Thyroid gland (tissue), 4 donors: ENCODE measurements at regions not wholly inside any gene's neighbourhood (a gene's known extent, or its start where the extent isn't known, plus 50 kb on each side); places are given as distances from the start of the nearest gene placed in this dataset.

Experiments used
- DNase-seq, 2 donors: peaks; one replicate each; pipeline ENCODE4 v3.0.0-alpha.2; 2019
- H3K27ac ChIP-seq, 3 donors: fragments of 200-600 bp; sonication (generic); 1 replicate in 2 of 3; 2 replicates in 1 of 3; pipeline ENCODE4 v1.5.1; 2016 to 2019; ENCODE audit warnings: mild to moderate bottlenecking in 1 of 3, moderate library complexity in 1 of 3
- H3K27me3 ChIP-seq: fragments of 200-600 bp; sonication (generic); one replicate; pipeline ENCODE4 v1.5.1; 2019
- H3K36me3 ChIP-seq, 2 donors: fragments of 200-600 bp; sonication (generic); one replicate each; pipeline ENCODE4 v1.5.1; 2016 to 2019
- H3K4me1 ChIP-seq, 2 donors: fragments of 200-600 bp; sonication (generic); one replicate each; pipeline ENCODE4 v1.5.1; 2017 to 2019
- H3K4me3 ChIP-seq, 3 donors: fragments of 200-600 bp; sonication (generic); replicated peaks in 1 of 3; 1 replicate in 2 of 3; 2 replicates in 1 of 3; pipeline ENCODE4 v1.5.1; 2016; ENCODE audit warnings: mild to moderate bottlenecking in 1 of 3
- H3K9me3 ChIP-seq: fragments of 200-600 bp; sonication (generic); one replicate; pipeline ENCODE4 v1.5.1; 2017
- POLR2A ChIP-seq, 2 donors: fragments of 450-650 bp; IDR thresholded peaks; one replicate each; pipeline ENCODE4 v1.6.1; 2017; ENCODE audit warnings: antibody characterized with exemption in 2 of 2, mild to moderate bottlenecking in 2 of 2, moderate library complexity in 1 of 2
- WGBS, 2 donors: methylation state at CpG; one replicate each; pipeline ENCODE4 v1.1.5; 2017; 5-methylcytosine and 5-hydroxymethylcytosine counted together
- intact Hi-C: fragments of 100-400 bp; cut with DNase I; formaldehyde crosslinking; loops from one replicate; pipeline ENCODE4 v1.15.1; 2023
- TF ChIP-seq, protein P1 (sequence below), 6 experiments: fragments of 200-600 bp in 3 of 6; fragments of 450-650 bp in 3 of 6; sonication (generic) in 3 of 6; IDR thresholded peaks; one replicate each; pipeline ENCODE4 v1.5.1; 2016 to 2019; ENCODE audit warnings: antibody characterized with exemption in 6 of 6, mild to moderate bottlenecking in 2 of 6, inconsistent platforms in 1 of 6, moderate library complexity in 1 of 6

DNA sequence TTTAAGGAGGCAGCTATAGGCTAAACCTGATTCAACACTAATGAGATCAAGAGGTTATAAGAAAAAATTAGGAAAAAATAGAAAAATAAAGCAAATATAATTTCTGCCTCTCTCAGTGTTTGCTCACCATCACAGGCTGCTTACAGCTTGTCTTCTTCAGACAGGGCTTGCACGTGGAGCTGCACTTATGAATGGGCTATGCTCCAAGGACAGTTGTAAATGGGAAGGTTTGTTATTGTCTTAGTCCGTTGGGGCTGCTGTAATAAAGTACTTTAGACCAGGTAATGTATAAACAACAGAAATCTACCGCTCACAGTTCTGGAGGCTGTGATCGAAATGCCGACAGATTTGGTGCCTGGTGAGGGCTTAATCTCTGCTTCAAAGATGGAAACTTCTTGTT lies 219.8 kb downstream of the NEBL start:
- intact Hi-C loops, result no loop called here
- Histone ChIP-seq H3K9me3 (no peaks in the 10 kb centered on the region), H3K4me3 (no peak overlapping the region), H3K27ac (no peak overlapping the region), H3K27me3 (no peaks in the 10 kb centered on the region), H3K4me1 (no peaks in the 10 kb centered on the region), H3K36me3 (no peaks in the 10 kb centered on the region)
- no peak for DNase-seq
- TF ChIP-seq POLR2A (IDR thresholded peaks at IDR 0.05), result no peak
- TF ChIP-seq, protein P1, sequence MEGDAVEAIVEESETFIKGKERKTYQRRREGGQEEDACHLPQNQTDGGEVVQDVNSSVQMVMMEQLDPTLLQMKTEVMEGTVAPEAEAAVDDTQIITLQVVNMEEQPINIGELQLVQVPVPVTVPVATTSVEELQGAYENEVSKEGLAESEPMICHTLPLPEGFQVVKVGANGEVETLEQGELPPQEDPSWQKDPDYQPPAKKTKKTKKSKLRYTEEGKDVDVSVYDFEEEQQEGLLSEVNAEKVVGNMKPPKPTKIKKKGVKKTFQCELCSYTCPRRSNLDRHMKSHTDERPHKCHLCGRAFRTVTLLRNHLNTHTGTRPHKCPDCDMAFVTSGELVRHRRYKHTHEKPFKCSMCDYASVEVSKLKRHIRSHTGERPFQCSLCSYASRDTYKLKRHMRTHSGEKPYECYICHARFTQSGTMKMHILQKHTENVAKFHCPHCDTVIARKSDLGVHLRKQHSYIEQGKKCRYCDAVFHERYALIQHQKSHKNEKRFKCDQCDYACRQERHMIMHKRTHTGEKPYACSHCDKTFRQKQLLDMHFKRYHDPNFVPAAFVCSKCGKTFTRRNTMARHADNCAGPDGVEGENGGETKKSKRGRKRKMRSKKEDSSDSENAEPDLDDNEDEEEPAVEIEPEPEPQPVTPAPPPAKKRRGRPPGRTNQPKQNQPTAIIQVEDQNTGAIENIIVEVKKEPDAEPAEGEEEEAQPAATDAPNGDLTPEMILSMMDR (IDR thresholded peaks at IDR 0.05), result no peak
- WGBS, 2 donors, result 54 to 55% methylated on average over 5 of the region's 5 CpGs

GRCh38 chr10:20674926-20675325 lies 222.2 kb downstream of the NEBL start:
- TF ChIP-seq, protein P1 (IDR thresholded peaks at IDR 0.05), result no peak
- TF ChIP-seq POLR2A (IDR thresholded peaks at IDR 0.05), result no peak
- Histone ChIP-seq H3K27ac (no peak overlapping the region), H3K27me3 (no peaks in the 10 kb centered on the region), H3K4me3 (no peak overlapping the region), H3K4me1 (no peaks in the 10 kb centered on the region), H3K36me3 (no peaks in the 10 kb centered on the region), H3K9me3 (no peaks in the 10 kb centered on the region)
- WGBS, 2 donors, result 23 to 30% methylated on average over 1 of the region's 1 CpG
- intact Hi-C loops, result no loop called here
- DNase-seq, result no peak

DNA sequence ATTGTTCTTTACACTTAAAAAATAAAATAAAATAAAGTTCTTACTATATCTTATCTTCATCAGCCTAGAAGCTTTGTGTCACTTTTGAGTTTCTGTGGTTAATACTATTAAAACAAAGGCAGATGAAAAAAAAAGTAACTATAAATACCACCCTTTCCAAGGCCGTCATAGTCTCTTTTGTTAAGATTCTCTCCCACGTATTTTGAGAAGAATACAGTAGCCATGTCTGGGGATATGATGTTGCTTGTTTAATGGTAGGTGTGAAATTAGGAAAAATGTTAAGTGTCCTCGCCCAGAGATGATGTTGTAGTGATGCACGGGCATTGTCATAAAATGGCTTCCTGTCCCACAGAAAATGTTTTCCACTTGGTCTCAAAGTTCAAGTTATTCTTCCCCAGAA lies 223.9 kb downstream of the NEBL start:
- TF ChIP-seq, protein P1 (IDR thresholded peaks at IDR 0.05), result no peak
- TF ChIP-seq POLR2A (IDR thresholded peaks at IDR 0.05), result no peak

GRCh38 chr10:20672741-20673140 lies 224.4 kb downstream of the NEBL start:
- Histone ChIP-seq H3K36me3 (no peaks in the 10 kb centered on the region), H3K4me1 (no peaks in the 10 kb centered on the region), H3K27me3 (no peaks in the 10 kb centered on the region), H3K4me3 (no peak overlapping the region), H3K9me3 (no peaks in the 10 kb centered on the region), H3K27ac (no peak overlapping the region)
- intact Hi-C loops, result no loop called here
- DNase-seq, result no peak
- 62 to 72% methylated on average over 5 of the region's 5 CpGs for WGBS, 2 donors
- TF ChIP-seq POLR2A (IDR thresholded peaks at IDR 0.05), result no peak
- TF ChIP-seq, protein P1 (IDR thresholded peaks at IDR 0.05), result no peak

More for the DNA sequence above, 223.9 kb downstream of the NEBL start:
- no peak overlapping the region for H3K27ac ChIP-seq
- H3K27me3 ChIP-seq, result no peaks in the 10 kb centered on the region
- H3K4me1 ChIP-seq, result no peaks in the 10 kb centered on the region
- H3K4me3 ChIP-seq, result no peak overlapping the region
- H3K36me3 ChIP-seq, result no peaks in the 10 kb centered on the region
- no peaks in the 10 kb centered on the region for H3K9me3 ChIP-seq
- DNase-seq, result no peak
- intact Hi-C loops, result no loop called here
- WGBS, 2 donors, result 63 to 64% methylated on average over 4 of the region's 4 CpGs

GRCh38 chr10:20670579-20670978 lies 226.5 kb downstream of the NEBL start:
- H3K4me3 ChIP-seq, result no peak overlapping the region
- WGBS, 2 donors, result 83 to 92% methylated on average over 1 of the region's 1 CpG
- H3K27ac ChIP-seq, result no peak overlapping the region
- no peak for DNase-seq
- intact Hi-C loops, result no loop called here
- no peaks in the 10 kb centered on the region for H3K4me1 ChIP-seq
- no peaks in the 10 kb centered on the region for H3K9me3 ChIP-seq
- no peaks in the 10 kb centered on the region for H3K27me3 ChIP-seq
- no peak for TF ChIP-seq POLR2A (IDR thresholded peaks at IDR 0.05)
- TF ChIP-seq, protein P1 (IDR thresholded peaks at IDR 0.05), result no peak
- H3K36me3 ChIP-seq, result no peaks in the 10 kb centered on the region
